ENCODE measurements at regions not wholly inside any gene's neighbourhood (a gene's known extent, or its start where the extent isn't known, plus 50 kb on each side); places are given as distances from the start of the nearest gene placed in this dataset.

- TF ChIP-seq CTCF (IDR thresholded peaks at IDR 0.05; ENCODE audit: low read depth, low read length) (no peak), EZH2phosphoT487 (IDR thresholded peaks at IDR 0.05; ENCODE audit: low read depth) (no peak)
- no peak overlapping the region for H2AFZ ChIP-seq (ENCODE audit: low read depth, low read length)
- no peak overlapping the region for H3K9ac ChIP-seq (ENCODE audit: low read length)
Observed at GRCh38 chr5:53180991-53181390, 71.4 kb upstream of the MOCS2 start.

GRCh38 chr5:53183880-53184279 lies 74.3 kb upstream of the MOCS2 start:
- Histone ChIP-seq H3K4me1 (ENCODE audit: low read length) (peaks cover 3% of the 10 kb centered on the region; the same call in 1 of the 2 replicates), H4K20me1 (ENCODE audit: insufficient read depth, low read length) (no peaks in the 10 kb centered on the region), H2AFZ (ENCODE audit: low read depth, low read length) (no peak overlapping the region), H3K27me3 (ENCODE audit: low read depth, low read length) (no peaks in the 10 kb centered on the region), H3K9me3 (ENCODE audit: insufficient read depth, low read length) (no peaks in the 10 kb centered on the region), H3K27ac (ENCODE audit: low read length) (no peak overlapping the region), H3K4me3 (ENCODE audit: low read length) (no peak overlapping the region), H3K4me2 (ENCODE audit: low read length) (no peak overlapping the region), H3K9ac (ENCODE audit: low read length) (no peak overlapping the region), H3K36me3 (replicated peaks; ENCODE audit: low read depth, low read length) (no peaks in the 10 kb centered on the region), H3K79me2 (ENCODE audit: low read length) (no peaks in the 10 kb centered on the region)
- TF ChIP-seq CTCF (IDR thresholded peaks at IDR 0.05; ENCODE audit: low read depth, low read length) (no peak), EZH2phosphoT487 (IDR thresholded peaks at IDR 0.05; ENCODE audit: low read depth) (no peak)

More at GRCh38 chr5:53180991-53181390, 71.4 kb upstream of the MOCS2 start:
- Histone ChIP-seq H3K4me1 (ENCODE audit: low read length) (peaks cover 3% of the 10 kb centered on the region; the same call in 1 of the 2 replicates), H3K79me2 (ENCODE audit: low read length) (no peaks in the 10 kb centered on the region), H3K27ac (ENCODE audit: low read length) (no peak overlapping the region), H3K4me3 (ENCODE audit: low read length) (no peak overlapping the region), H3K4me2 (ENCODE audit: low read length) (no peak overlapping the region), H3K36me3 (replicated peaks; ENCODE audit: low read depth, low read length) (no peaks in the 10 kb centered on the region), H3K9me3 (ENCODE audit: insufficient read depth, low read length) (no peaks in the 10 kb centered on the region), H4K20me1 (ENCODE audit: insufficient read depth, low read length) (no peaks in the 10 kb centered on the region), H3K27me3 (ENCODE audit: low read depth, low read length) (no peaks in the 10 kb centered on the region)

- H3K4me1 ChIP-seq (ENCODE audit: low read length), result no peaks in the 10 kb centered on the region
- no peak overlapping the region for H3K27ac ChIP-seq (ENCODE audit: low read length)
- H4K20me1 ChIP-seq (ENCODE audit: insufficient read depth, low read length), result no peaks in the 10 kb centered on the region
- no peak overlapping the region for H3K4me3 ChIP-seq (ENCODE audit: low read length)
- no peaks in the 10 kb centered on the region for H3K36me3 ChIP-seq (replicated peaks; ENCODE audit: low read depth, low read length)
- H3K9ac ChIP-seq (ENCODE audit: low read length), result no peak overlapping the region
- H3K4me2 ChIP-seq (ENCODE audit: low read length), result no peak overlapping the region
- H3K79me2 ChIP-seq (ENCODE audit: low read length), result no peaks in the 10 kb centered on the region
- H2AFZ ChIP-seq (ENCODE audit: low read depth, low read length), result no peak overlapping the region
- H3K27me3 ChIP-seq (ENCODE audit: low read depth, low read length), result no peaks in the 10 kb centered on the region
- H3K9me3 ChIP-seq (ENCODE audit: insufficient read depth, low read length), result no peaks in the 10 kb centered on the region
- TF ChIP-seq EZH2phosphoT487 (IDR thresholded peaks at IDR 0.05; ENCODE audit: low read depth) (no peak), CTCF (IDR thresholded peaks at IDR 0.05; ENCODE audit: low read depth, low read length) (no peak)
Observed at GRCh38 chr5:53191548-53192165, 82.1 kb upstream of the MOCS2 start.

- Histone ChIP-seq H3K36me3 (replicated peaks; ENCODE audit: low read depth, low read length) (no peaks in the 10 kb centered on the region), H3K27me3 (ENCODE audit: low read depth, low read length) (no peaks in the 10 kb centered on the region), H3K9ac (ENCODE audit: low read length) (no peak overlapping the region), H3K79me2 (ENCODE audit: low read length) (no peaks in the 10 kb centered on the region), H3K9me3 (ENCODE audit: insufficient read depth, low read length) (no peaks in the 10 kb centered on the region), H2AFZ (ENCODE audit: low read depth, low read length) (no peak overlapping the region), H3K27ac (ENCODE audit: low read length) (no peak overlapping the region), H3K4me3 (ENCODE audit: low read length) (no peak overlapping the region), H3K4me1 (ENCODE audit: low read length) (no peaks in the 10 kb centered on the region), H3K4me2 (ENCODE audit: low read length) (no peak overlapping the region), H4K20me1 (ENCODE audit: insufficient read depth, low read length) (no peaks in the 10 kb centered on the region)
- TF ChIP-seq CTCF (IDR thresholded peaks at IDR 0.05; ENCODE audit: low read depth, low read length) (no peak), EZH2phosphoT487 (IDR thresholded peaks at IDR 0.05; ENCODE audit: low read depth) (no peak)
Observed at GRCh38 chr5:53194086-53194485, 84.5 kb upstream of the MOCS2 start.
